ENCODE measurements at regions not wholly inside any gene's neighbourhood (a gene's known extent, or its start where the extent isn't known, plus 50 kb on each side); places are given as distances from the start of the nearest gene placed in this dataset.
"Not testable (repeated sequence)": the region's sequence is repeated elsewhere in the genome, so short reads cannot be mapped to it uniquely, and the experiment has no call there.

DNA sequence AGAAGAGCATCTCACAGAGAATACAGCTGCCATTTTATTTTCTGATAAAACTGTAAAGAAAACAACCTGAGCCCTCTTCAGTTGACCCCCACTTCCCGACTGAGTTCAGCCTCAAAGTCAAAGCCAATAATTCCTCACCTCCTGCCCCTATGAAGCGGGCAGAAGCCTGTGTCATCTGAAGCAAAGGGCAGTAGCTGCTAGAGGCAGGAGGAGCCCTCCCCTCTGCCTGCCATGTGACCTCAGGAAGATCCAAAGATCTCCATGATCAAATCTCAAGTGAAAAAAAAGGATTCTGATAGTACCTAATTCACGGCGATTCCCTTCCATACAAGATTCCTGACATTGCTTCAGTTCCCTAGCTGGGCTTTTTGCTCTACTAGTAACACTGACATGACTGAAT lies 223.1 kb upstream of the CAND1 start:
- no peak for DNase-seq

DNA sequence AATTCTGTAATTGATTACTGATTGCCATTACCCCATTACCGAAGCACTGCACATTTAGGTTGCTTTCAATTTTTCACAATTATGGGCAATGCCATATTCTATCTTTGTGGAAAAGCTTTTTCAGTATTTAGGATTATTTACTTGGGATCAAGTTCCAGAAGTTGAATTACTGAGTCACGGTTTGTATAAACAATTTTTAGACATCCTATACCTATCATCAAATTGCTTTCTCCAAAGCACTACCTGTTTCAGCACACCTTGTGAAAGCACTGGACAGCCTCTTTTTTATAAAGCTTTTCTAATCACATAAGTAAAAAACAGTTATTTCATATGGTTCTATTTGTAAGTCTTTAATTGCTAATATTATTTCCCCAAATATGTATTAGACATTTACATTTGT lies 221.5 kb upstream of the CAND1 start:
- no peak for DNase-seq

DNA sequence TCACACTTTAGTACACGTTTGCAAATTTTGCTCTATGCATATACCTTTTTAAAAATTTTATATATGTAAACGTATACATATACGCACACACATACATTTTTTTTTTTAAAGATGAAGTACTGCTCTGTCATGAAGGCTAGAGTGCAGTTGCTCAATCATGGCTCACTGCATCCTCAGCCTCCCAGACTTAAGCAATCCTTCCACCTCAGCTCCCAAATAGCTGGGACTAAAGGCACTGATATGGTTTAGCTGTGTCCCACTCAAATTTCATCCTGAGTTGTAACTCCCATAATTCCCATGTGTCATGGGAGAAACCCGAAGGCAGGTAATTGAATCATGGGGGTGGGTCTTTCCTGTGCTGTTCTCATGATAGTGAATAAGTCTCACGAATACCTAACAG lies 220.8 kb upstream of the CAND1 start:
- no peak for DNase-seq

- not testable (repeated sequence) for DNase-seq
These were observed 220.0 kb upstream of the CAND1 start for GRCh38 chr12:67049199-67049598.

DNA sequence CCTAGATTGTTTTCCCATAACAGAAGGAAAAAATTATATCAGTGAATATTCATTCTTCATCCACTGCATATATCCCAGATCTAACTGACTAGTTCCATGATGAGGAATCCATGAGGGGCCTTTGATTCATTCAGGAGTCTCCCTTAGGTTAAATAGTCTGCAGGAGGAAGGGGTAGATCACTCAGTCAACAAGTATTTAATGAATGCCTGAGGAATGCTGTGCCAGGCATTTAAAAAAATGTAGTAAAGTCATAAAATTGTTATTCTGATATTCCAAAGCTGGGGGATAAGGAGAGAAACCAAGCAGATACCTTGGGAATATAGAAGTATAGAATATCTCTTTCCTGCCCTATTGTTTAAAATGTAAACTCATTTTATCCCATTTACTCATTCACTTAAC lies 216.2 kb upstream of the CAND1 start:
- DNase-seq, result no peak

DNA sequence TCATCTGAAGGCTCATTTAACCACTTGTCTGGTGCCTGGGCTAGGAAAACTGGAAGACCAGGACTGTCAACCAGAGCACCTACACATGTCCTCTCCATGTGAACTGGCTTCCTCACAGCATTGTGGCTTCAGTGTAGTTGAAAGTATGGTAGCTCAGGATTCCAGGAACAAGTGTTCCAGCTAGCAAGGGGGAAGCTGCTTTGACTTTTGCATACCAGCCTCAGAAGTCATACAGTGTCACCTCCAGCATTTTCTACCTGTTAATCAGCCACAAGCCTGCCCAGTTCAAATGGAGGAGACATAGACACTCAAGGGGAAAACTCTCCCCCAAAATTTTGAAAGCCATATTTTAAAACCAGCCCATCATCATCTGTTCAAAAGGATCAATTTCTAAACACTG lies 212.8 kb upstream of the CAND1 start:
- DNase-seq, result no peak

- no peak for DNase-seq
These were observed 212.1 kb upstream of the CAND1 start for GRCh38 chr12:67057072-67057471.

DNA sequence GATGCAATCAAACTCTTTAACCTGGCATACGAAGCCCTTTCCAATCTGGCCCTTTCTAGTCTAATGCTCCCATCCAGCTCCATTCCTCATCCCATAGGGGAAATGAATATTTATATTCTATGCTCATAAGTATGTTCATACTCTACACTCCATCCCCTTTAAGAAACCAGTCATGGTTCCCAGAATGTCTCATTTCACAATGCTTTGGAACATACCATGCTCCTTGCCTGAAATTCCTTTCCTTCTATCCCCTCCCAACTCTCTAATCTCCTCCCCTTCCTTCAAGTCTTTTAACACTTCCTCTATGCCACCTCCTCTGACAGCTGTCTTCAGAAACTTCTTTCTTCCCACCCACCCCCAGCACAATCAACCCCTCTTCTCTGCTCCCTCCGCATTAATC lies 207.0 kb upstream of the CAND1 start:
- DNase-seq, result no peak

DNA sequence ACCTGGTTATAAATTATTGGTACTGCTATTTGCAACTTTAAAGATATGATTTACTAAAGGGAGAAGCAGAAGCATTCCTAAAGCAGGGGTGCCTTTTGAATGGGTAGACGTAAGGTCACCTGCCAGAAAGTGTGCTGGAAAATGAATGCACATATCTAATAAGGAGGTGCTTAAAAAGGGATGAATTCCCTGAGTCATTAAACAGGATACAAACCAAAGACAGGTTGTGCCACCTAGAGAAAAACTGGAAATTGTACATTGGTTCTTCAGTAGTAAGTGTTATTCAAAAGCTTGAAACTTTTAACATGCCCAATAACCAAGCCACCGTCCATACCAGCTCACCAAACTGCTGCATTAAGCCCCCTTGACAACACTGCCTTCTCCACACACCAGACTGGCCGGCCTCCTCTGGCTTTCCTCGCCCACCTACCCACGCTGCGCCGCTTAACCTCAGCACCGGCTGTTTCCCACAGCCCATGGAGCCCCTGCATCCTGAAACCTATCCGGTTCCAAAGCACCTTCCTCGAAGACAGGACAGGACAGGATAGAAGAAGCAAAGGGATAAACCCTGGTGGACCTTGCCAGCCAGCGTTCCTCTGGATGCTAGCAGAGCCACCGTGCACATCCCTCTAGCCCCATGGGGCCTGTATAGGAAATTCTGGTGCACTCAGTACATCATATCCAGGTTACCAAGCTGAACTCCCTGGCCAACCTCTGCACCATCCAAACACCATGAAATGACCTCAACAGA lies 201.5 kb upstream of the CAND1 start:
- DNase-seq, result no peak

DNA sequence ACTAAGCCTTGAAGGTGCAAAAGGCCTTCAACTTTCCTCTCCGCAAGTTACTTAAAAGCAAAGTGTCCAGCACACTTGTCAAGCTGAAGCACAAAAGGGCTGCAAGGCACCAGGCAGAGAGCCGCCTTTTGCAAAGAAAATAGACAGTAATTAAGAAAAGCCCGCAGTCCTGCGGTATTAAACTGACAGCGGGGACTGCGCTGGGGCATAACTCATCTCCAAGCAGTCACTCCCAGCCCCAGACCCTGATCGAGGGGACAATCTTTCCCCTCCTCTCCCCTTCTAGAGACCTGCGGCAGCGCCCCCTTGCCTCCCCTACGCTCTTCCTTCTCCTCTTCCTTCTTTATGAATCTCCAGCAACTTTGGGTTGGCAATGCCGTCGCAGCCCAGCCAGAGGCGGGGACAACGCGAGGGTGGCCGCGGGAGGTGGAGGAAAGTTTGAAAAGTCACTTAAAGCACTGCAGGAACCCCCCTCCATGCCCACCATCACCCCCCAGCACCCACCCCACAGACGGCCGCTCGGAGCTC lies 200.9 kb upstream of the CAND1 start:
- DNase-seq, result no peak

DNA sequence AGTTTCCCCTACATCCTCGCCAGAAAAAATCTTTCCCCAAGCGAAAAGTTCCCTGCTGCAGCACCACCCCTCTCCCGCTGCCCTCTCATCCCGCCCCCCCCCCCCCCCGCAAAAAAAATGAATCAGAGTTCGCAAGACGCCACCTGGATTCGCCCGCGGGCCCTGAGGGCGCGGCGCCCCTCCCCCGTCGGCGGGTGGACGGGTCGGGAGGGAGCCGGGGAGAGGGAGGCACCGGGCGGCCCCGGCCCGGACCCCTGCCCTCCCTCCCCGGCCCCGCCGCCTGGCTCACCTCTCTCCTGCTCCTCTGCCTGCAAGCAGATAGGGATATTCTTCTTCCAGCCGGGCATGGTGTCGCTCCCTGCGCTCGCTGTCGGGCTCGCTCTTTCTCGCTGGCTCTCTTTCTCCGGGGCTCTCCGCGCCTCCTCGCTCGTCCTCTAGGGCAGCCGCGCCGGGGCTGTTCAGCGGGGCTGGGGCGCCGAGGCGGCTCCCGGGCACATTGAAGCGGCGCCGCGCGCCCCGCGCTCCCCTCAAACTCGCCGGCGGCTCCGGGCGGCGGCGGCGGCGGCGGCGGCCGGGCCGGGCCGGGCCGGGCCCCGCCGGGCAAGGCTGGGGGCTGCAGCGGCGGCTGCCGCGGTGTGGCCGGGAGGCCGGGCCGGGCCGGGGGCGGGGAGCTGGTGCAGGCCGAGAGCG lies 200.3 kb upstream of the CAND1 start:
- DNase-seq, result no peak

DNA sequence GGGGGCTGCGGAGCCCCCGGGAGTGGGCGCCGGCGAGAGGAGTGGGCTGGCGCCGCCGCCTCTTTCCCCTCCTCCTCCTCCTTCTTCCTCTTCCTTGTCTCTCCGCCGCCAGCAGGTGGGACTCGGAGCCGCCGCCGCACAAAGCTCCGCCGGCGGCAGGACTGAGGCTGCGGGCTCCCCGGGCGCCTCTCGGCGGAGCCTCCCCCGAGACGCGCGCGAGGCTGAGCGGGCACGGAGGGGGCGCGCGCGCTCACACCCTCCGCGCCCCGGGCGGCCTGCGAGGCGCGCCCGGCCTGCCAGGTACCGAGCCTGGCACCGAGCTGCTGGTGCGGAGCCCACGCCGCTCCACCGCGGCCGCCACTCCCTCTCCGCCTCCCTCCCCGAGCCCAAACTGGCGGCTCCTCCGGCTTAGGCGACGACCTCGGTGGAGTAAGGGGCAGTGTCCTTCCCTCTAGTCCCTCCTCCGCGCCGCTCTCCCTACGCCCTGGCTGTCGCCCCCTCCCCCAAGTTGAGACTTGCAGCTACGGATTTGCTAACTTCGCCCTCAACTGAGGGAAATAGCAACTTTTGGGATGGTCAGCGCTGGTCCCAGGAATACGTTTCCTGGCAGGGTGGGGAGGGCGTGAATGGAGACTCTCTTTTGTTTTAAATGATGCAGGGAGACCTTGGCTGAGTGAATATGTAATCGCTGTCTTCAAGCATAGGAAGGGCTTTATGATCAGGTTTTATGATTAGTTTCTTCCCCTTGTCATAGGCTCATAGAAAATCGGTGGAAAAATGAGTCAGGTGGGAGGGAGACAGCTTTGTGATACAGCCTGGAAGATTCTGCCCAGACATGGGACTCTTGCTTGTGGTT lies 199.5 kb upstream of the CAND1 start:
- DNase-seq, result no peak

DNA sequence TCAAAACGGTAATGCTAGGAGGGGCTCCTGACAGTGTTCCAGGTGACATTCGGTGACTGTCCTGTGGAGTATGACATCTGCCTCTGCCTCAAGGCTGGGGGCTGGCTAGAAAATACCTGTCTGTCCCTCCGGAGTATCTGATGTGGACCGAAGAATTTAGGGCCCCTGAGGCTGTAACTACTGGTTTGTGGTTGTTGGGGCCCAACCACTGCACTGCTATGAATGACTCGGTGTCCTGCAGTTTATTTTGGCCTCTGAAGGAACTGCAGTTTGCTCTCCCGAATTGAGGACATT lies 198.9 kb upstream of the CAND1 start:
- no peak for DNase-seq

DNA sequence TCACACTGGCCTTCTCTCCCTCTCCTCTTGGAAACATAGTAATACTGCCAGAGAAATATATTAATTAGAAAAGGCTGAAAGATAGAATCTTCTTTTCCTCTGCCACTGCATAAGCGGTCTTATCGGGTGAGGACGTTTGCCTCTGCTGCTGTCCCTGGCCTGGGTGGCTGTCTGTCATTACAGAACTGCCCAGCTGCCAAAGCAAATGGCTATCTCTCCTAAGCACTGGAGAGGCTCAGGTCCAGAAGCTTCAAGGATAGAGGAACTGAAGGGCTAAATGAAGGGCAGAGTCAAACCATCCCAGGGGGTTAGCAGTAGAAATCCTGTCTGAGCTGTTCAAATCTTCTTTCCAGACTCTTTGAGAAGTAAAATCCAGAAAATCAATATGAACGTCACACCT lies 198.6 kb upstream of the CAND1 start:
- no peak for DNase-seq

DNA sequence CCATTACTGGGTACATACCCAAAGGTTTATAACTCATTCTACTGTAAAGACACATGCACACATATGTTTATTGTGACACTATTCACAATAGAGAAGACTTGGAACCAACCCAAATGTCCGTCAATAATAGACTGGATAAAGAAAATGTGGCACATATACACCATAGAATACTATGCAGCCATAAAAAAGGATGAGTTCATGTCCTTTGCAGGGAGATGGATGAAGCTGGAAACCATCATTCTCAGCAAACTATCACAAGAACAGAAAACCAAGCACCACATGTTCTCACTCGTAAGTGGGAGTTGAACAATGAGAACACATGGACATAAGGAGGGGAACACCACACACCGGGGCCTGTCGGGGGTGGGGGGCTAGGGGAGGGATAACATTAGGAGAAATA lies 196.9 kb upstream of the CAND1 start:
- not testable (repeated sequence) for DNase-seq

DNA sequence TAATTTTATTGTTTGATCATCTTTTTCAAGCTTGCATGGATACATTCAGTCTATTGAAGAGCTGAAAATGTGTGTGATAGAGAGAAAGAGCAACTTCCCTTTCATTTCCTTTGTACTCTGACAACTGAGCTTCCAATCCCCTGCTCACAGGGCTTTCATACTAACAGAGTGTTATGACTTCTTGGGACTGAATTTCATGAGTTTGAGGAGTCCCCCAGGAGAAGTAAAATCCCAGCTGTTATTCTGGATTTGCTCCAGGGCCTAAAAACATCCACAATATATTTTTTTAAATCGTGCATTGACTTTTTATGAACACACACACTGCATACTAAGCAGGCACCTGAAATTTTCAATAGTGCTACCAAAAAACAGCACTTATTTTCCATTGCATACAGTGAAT lies 195.8 kb upstream of the CAND1 start:
- no peak for DNase-seq

DNA sequence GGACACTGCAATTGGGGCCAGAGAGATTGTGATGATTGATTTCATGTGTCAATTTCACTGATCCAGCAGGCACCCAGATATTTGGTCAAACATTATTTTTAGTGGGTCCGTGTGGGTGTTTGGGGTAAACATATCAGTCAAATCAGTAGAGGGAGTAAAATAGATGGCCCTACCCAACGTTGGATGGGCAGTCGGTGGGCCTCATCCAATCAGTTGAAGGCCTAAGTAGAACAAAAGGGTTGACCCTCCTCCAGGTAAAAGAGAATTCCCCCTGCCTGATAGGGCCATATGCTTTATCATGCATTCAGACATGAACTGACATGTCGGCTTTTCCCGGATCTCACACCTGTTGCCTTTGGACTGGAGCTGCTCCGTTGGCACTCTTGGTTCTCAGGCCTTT lies 195.1 kb upstream of the CAND1 start:
- DNase-seq, result no peak

GRCh38 chr12:67077617-67078016 lies 191.5 kb upstream of the CAND1 start:
- no peak for DNase-seq

DNA sequence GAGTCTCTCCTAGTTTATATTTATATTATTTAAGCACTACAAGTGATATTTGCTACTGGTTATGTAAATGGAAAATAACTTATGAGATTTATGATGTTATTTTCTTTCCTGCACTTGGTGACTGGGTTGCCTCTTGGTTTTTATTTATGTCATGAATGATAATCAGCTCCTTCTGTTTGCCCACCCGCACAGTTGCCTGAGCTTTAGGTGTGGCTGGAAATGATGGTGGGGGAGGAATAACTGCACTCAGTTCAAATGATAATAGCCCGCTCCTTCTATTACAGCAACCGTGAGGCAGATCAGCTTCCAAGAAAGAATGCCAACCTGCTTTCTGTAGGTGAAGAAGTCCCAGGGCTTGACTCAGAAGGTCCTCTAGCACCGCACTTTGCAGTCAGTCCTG lies 190.2 kb upstream of the CAND1 start:
- DNase-seq, result no peak

GRCh38 chr12:67080637-67081036 lies 188.5 kb upstream of the CAND1 start:
- DNase-seq, result no peak

DNA sequence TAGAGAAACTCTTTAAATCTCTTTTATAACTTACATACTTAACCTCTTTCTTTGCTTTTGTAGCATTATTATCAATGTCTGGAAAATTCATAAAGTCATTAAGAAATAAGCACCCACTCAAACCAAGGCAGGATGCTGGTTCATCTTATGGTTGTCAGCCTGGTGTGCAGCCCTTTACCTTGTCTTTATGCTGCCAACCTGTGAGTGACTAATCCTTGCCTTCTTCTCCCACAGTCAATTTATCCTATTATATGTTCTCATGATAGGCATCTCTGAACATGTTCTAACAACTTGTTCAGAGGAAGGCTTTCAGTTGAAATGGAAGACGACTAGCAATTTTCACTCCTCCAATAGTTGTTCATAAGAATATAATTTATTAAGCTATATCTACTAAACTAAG lies 186.9 kb upstream of the CAND1 start:
- DNase-seq, result no peak

GRCh38 chr12:67085699-67086098 lies 183.5 kb upstream of the CAND1 start:
- DNase-seq, result no peak

DNA sequence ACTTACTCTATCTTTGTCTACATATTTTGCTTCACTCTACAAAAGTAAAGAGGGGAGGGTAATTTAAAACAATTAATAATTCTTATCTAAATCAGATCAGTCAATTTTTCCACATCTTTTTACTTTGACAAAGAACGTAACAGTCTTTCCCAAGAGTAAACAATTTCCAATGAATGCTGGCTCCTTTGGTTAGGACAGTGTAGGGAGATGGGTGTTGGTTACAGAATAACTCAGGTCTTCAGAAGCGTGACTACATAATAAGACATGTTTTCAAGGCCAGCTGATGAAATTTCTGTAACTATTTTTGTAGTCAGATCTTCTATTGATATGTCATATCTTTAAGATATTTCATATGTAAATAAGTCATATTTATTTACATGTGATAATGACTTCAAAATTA lies 183.0 kb upstream of the CAND1 start:
- DNase-seq, result no peak
